ENCODE measurements at regions not wholly inside any gene's neighbourhood (a gene's known extent, or its start where the extent isn't known, plus 50 kb on each side); places are given as distances from the start of the nearest gene placed in this dataset.

DNA sequence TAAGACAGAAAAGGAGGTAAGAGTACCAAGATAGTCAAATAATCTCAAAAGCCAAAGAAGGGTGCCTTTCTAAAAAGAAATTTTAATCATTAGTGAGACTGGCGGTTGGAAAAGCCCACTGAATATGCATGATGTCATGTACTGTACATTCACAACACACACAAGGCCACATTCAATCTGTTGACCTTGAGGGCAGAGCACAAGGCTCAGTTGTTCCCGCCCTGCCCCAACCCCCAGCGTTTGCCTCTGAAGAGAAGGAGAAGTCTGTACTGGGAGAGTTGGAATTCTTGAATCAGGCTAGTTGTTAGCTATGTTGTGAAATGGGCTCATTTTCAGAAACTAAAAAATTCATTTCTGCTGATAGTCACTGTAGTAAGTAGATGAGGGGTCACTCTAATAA is 50.2 kb upstream of the NID2 start:
- no peaks in the 10 kb centered on the region for H3K4me1 ChIP-seq (ENCODE audit: insufficient read depth, low read length, poor library complexity, severe bottlenecking)
- POLR2A ChIA-PET = interaction anchor here (0.6 kb wide), 1 partner anchor 165 kb away, joined by 4 read pairs; no protein-coding TSS in a partner anchor
- H3K36me3 ChIP-seq (ENCODE audit: insufficient read depth, low read length) = no peaks in the 10 kb centered on the region
- no peaks in the 10 kb centered on the region for H3K9me2 ChIP-seq (ENCODE audit: insufficient read depth, low read length)
- DNase-seq (ENCODE audit: low spot score) = no peak
- H3K4me2 ChIP-seq (ENCODE audit: low read length) = no peak overlapping the region
- CTCF ChIA-PET (ENCODE audit: unreplicated experiment) = no interaction called here
- H2AFZ ChIP-seq (ENCODE audit: low read length) = no peak overlapping the region
- H3K4me3 ChIP-seq (ENCODE audit: low read depth, low read length, poor library complexity, severe bottlenecking) = no peak overlapping the region
- H3K27ac ChIP-seq (ENCODE audit: low read depth, low read length, poor library complexity, severe bottlenecking) = no peak overlapping the region
- intact Hi-C loops (cut with micrococcal nuclease; ENCODE audit: unreplicated experiment) = no loop called here
- TF ChIP-seq, protein P1, sequence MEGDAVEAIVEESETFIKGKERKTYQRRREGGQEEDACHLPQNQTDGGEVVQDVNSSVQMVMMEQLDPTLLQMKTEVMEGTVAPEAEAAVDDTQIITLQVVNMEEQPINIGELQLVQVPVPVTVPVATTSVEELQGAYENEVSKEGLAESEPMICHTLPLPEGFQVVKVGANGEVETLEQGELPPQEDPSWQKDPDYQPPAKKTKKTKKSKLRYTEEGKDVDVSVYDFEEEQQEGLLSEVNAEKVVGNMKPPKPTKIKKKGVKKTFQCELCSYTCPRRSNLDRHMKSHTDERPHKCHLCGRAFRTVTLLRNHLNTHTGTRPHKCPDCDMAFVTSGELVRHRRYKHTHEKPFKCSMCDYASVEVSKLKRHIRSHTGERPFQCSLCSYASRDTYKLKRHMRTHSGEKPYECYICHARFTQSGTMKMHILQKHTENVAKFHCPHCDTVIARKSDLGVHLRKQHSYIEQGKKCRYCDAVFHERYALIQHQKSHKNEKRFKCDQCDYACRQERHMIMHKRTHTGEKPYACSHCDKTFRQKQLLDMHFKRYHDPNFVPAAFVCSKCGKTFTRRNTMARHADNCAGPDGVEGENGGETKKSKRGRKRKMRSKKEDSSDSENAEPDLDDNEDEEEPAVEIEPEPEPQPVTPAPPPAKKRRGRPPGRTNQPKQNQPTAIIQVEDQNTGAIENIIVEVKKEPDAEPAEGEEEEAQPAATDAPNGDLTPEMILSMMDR (conservative IDR thresholded peaks at IDR 0.05; ENCODE audit: low read length) = no peak
- TF ChIP-seq EZH2phosphoT487 (IDR thresholded peaks at IDR 0.05; ENCODE audit: borderline replicate concordance, low read depth, low read length) = no peak
- H4K20me1 ChIP-seq (ENCODE audit: insufficient read depth, low read length) = no peaks in the 10 kb centered on the region
- BruUV-seq (replicated peaks) = no TSS peak
- H3K9me3 ChIP-seq (ENCODE audit: low read length) = no peaks in the 10 kb centered on the region
- no peaks in the 10 kb centered on the region for H3K79me2 ChIP-seq (ENCODE audit: insufficient read depth, low read depth, low read length)
